ACHN (cell line): ENCODE measurements at regions not wholly inside any gene's neighbourhood (a gene's known extent, or its start where the extent isn't known, plus 50 kb on each side); places are given as distances from the start of the nearest gene placed in this dataset.
"Not testable (repeated sequence)": the region's sequence is repeated elsewhere in the genome, so short reads cannot be mapped to it uniquely, and the experiment has no call there.

Experiments
- DNase-seq: peaks from one replicate; pipeline ENCODE4 v3.0.0-alpha.2; 2015
- in situ Hi-C: cut with HindIII; loops from 2 replicates; pipeline ENCODE4 v1.10.0; 2017; ENCODE audit warnings: low sequenced_read_pairs, low pct_ligation_motif_present, low pct_unique_long_range_greater_than_20kb

- no peak for DNase-seq
- in situ Hi-C loops, result no loop called here
Measured at GRCh38 chr10:37067576-37067975, 57.8 kb upstream of the ANKRD30A start.

GRCh38 chr10:37062296-37062695, 63.1 kb upstream of the ANKRD30A start:
- DNase-seq, in situ Hi-C loops: not testable (repeated sequence)

GRCh38 chr10:37057261-37057660, 68.1 kb upstream of the ANKRD30A start:
- in situ Hi-C loops, result no loop called here
- no peak for DNase-seq

DNA sequence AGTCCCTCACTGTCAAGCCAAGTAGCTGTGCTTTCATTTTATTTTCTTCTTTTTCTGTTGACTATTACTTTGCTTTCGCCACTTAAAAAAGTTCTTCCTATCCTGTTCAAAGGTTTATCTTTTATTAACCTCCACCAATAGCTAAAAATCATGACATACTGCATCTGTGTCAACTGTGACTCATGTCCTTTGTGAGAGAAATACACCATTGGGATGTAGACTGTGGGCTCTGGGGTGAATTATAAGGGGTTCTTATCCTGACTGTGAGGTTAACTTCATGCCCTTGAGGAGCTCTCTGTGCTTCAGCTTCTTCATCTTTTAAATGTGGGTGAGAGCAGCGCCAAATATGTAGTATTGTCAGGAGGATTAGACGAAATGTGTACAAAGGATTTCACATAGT, 71.9 kb upstream of the ANKRD30A start:
- no peak for DNase-seq
- in situ Hi-C loops, result no loop called here

DNA sequence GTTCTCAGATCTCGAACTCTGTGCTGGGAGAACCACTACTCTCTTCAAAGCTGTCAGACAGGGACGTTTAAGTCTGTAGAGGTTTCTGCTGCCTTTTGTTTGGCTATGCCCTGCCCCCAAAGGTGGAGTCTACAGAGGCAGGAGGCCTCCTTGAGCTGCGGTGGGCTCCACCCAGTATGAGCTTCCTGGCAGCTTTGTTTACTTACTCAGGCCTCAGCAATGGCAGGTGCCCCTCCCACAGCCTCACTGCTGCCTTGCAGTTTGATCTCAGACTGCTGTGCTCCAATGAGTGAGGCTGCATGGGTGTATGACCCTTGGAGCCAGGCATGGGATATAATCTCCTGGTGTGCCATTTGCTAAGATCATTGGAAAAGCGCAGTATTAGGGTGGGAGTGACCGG, 75.4 kb upstream of the ANKRD30A start:
- DNase-seq, in situ Hi-C loops: not testable (repeated sequence)

DNA sequence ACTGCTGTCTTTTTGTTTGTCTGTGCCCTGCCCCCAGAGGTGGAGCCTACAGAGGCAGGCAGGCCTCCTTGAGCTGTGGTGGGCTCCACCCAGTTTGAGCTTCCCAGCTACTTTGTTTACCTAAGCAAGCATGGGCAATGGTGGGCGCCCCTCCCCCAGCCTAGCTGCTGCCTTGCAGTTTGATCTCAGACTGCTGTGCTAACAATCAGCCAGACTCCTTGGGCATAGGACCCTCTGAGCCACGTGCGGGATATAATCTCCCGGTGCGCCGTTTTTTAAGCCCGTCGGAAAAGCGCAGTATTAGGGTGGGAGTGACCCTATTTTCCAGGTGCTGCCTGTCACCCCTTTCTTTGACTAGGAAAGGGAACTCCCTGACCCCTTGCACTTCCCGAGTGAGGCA, 81.1 kb upstream of the ANKRD30A start:
- DNase-seq, in situ Hi-C loops: not testable (repeated sequence)

DNA sequence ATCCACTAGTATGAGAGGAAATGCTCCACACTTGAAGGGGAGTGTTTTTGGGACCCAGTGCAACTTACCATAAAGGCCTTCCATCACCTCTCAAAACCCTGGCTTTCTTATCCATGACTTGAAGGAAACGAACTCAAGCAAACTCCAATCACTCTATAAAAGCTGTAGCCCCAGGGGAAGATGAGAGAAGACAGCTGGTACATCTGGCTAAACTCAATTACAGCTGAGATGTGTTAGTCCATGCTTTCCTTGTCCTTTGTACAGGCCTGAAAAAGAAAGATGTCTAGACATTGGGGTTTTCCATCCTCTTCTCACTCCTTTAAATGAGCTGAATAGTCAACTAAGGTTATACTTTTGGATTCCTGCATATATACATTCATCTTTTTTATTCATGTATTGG, 89.5 kb upstream of the ANKRD30A start:
- DNase-seq, result no peak
- in situ Hi-C loops, result no loop called here

DNA sequence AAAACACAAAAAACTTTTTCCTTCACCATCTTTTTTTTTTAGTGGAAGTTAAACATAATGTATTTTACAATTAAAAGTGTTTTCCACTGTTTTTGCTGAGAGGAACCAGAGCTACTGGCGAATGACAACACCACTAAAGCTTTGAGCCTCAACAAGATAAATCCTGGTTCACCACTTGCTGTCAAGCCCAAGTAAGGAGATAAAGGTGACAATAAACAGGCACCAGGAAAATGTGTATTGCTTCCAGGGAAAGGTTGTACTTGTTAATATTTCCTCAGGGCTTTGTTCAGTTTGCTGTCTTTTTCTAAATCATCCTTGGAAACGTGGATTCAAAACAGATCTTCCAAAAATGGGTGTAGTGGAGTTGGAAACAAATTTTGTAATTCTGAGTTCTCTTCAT, 109.9 kb upstream of the ANKRD30A start:
- in situ Hi-C loops, result no loop called here
- DNase-seq, result no peak

DNA sequence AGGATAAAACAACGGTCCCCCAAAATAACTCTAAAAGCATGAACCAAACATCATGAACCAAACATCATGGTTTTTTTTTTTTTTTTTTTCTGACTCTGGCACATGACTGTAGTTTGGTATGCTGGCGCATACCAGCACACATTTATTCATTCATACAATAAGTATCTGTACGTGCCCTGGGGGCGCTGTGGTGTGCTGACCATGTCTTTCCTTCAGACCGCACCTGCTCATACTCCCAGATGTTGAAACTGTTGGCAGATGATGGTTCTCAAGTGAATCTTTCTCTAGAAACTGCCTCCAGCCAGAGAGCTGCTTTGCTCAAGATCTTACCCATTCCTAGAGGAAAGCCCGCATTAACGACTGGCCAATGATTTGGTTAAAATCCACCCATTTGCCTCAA, 114.7 kb upstream of the ANKRD30A start:
- no peak for DNase-seq
- in situ Hi-C loops, result no loop called here

DNA sequence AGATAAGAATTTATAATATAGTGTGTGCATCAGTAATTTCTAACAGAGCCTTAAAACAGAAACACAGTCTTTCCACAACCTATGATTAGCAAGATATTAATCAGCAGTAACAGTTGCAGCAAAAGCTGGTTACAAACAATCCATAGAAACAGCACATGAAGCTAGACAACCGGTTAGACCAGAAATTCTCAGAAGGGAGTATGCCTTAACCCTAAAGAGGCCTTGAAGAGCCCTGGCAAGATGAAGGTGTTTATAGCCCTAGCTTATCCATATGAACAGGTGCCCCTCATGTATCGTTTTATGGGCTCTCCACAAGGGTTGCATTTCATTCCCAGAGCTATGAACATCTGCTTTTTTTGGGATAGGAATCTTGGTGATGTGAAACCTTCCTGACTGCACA, 117.1 kb upstream of the ANKRD30A start:
- DNase-seq, in situ Hi-C loops: not testable (repeated sequence)

GRCh38 chr10:37003126-37003525, 122.3 kb upstream of the ANKRD30A start:
- no peak for DNase-seq
- in situ Hi-C loops, result no loop called here

DNA sequence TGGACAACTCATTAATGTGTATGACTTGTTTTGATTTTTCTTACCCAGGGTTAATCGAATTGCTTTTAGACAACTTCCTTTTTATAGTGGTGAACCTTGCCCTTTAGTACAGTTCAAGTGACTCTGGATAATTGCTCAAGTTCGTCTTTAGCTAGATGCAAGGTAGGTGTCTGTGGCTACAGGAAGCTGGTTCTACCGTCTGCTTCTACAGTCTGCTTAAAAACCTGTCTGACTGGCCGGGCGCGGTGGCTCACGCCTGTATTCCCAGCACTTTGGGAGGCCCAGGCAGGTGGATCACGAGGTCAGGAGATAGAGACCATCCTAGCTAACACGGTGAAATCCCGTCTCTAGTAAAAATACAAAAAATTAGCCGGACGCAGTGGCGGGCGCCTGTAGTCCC, 129.6 kb upstream of the ANKRD30A start:
- in situ Hi-C loops, DNase-seq: not testable (repeated sequence)

GRCh38 chr10:36994886-36995285, 130.5 kb upstream of the ANKRD30A start:
- in situ Hi-C loops, result no loop called here
- no peak for DNase-seq

- in situ Hi-C loops, result no loop called here
- no peak for DNase-seq
Measured at GRCh38 chr10:36989233-36989632, 136.2 kb upstream of the ANKRD30A start.

- in situ Hi-C loops, result no loop called here
- DNase-seq, result no peak
Measured at GRCh38 chr10:36946598-36946997, 178.8 kb upstream of the ANKRD30A start.

GRCh38 chr10:36943544-36943943, 181.9 kb upstream of the ANKRD30A start:
- no peak for DNase-seq
- in situ Hi-C loops, result no loop called here

GRCh38 chr10:36942616-36943015, 182.8 kb upstream of the ANKRD30A start:
- no peak for DNase-seq
- in situ Hi-C loops, result no loop called here

- in situ Hi-C loops, result no loop called here
Measured at GRCh38 chr10:36903040-36903439, 222.4 kb upstream of the ANKRD30A start.

DNA sequence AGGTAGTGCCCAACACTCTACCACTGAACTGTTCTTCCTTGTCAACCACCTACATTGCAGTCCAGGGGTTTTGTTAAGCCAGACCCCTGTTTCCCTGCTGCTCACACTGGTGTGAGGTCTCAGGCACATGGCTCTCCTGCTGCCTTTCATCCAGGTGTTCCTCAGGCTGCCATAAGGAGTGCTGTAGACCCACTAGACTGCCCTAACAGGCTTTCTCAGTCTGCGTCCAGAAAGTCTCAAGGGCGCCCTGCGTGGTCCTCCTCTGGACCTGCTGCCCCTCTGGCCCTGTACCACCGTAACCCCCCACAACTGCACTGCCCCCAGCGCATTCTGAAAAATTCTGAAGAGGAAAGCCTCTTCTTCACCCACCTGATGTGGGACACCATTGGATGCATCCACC, 225.7 kb upstream of the ANKRD30A start:
- in situ Hi-C loops, result no loop called here
- no peak for DNase-seq

More at GRCh38 chr10:36903040-36903439, 222.4 kb upstream of the ANKRD30A start:
- no peak for DNase-seq

DNA sequence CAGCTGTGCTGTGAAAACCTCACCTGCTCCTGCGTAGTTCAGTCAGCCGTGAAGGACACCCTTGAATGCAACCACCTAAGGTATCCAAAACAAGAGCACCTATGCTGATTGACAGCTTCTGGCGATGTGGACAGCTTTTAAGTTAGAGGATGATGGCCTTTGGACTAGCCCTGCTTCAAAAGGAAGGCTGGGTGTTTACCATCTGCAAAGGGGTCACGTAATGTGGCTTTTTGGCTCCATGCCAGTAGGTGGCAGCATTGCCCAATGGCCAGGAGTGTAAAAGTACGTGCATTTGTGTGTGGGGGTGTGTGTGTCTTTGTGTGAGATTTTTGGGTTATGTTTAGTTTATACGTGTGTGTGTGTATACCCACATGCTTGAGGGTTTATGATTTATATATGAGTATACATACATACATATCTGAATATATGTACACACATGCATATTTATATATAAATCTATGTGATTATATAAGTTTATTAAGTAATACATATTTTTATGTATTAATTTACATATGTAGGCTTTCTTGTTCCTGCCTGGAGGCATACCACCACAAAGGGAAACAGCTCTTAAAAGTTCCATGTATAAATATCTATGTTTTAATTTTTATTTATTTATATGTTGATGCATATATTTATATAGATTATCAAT, 236.3 kb upstream of the ANKRD30A start:
- in situ Hi-C loops, result no loop called here
- peak; percentile 35 for DNase-seq
